T-helper 2 cell (primary cell): ENCODE measurements at regions not wholly inside any gene's neighbourhood (a gene's known extent, or its start where the extent isn't known, plus 50 kb on each side); places are given as distances from the start of the nearest gene placed in this dataset.
"Not testable (repeated sequence)": the region's sequence is repeated elsewhere in the genome, so short reads cannot be mapped to it uniquely, and the experiment has no call there.

Source experiments
- DNase-seq, 5 experiments: peaks; one replicate each; pipeline versions ENCODE4 v3.0.0 to v3.0.0-alpha.2; 2012 to 2022

DNA sequence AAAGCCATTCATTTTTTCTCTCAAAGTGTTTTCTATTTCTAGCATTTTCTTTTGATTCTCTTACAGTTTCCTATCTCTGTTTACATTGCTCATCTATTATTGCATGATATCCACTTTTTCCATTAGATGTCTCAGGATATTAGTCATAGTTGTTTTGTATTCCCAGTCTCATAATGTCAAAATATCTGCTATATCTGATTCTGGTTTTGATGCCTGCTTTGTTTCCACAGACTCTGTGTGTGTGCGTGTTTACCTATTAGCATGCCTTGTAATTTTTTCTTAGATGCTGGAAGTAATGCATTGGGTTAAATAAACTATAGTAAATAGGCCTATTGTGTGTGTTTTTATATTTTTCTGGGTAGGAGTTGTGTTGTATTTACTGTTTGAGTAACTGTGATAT, 1126.3 kb downstream of the SORCS1 start:
- no peak for DNase-seq

DNA sequence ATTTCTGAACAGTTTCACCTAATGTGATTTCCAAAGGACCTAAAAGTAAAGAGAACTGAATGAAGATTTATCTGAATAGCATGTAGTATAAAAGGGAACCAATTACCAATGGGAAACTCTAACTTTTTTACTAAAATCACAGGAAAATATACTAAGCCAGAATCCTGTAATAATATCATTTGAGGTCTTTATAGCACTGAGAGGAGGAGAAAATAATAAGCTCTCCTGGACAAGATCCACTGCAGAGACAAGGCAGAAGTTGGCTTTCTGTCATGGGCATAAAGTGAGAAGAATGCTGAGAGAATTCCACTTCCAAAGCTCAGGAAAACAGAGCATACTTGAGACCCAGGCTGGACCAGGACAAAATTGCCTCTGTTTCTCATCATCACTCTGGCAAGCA, 1131.4 kb downstream of the SORCS1 start:
- no peak for DNase-seq

DNA sequence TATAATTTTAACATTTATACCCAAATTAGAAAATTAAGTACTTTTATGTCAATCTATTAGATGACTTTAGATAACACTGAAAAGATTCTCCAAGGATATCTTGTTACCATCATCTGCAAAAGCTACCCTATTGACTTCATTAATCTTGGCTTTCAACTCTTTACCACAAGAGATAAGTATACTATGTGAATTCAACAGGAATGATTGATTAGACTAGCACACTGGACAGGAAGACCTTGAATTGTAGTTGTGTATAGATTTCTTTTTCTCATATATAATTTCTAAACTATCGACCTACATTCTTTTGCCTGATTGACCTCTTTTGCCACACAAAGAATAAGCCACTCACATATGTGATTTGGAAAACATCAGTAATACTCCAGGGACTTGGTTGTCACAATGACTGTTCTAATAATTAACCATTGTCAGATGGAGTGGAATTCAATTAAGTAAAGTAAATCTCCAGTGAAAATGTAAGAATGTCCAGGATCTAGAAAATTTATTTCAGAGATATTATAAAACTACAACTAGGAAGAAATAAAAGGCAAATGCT, 1132.0 kb downstream of the SORCS1 start:
- no peak for DNase-seq

DNA sequence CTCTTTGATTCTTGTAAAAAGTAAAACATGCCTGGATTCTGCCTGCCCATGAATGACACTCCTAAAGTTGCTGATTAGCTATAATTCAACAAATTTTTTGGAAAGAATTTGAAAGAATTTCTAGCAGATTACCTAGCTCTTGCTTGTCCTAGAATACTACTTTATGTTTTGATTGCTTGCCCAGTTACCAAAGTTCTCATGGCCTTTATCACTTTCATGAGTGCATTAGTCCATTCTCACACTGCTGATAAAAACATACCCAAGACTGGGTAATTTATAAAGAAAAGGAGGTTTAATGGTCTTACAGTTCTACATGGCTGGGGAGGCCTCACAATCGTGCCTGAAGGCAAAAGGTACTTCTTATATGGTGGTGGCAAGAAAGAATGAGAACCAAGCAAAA, 1137.3 kb downstream of the SORCS1 start:
- DNase-seq: no peak

DNA sequence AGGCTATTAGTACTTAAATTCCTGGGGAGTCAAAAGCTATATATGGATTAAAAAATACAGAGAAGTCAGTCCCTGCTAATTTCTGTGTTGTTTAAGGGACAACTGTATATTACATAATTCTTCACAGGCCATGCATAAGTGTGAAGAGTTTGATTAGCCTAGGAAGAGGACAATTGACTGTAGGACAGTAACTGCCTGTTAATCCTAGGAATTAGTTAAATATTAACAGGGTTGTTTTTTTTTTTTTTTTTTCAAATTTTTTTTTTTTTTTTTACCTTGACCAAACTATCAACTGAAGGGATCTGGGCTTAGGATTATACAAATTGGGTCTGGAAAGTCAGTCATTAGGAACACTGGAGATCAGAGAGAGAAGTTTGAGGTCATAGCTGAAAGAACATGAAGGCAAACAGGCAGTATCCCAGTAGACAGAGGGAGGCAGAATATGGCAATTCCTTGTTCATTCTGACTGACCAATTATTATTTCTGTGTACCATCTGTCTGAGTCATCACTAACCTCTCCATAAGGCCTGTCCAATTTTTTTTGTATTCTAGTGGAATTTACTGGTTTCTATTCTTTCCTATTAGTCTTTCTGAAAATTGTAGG, 1139.2 kb downstream of the SORCS1 start:
- no peak for DNase-seq

DNA sequence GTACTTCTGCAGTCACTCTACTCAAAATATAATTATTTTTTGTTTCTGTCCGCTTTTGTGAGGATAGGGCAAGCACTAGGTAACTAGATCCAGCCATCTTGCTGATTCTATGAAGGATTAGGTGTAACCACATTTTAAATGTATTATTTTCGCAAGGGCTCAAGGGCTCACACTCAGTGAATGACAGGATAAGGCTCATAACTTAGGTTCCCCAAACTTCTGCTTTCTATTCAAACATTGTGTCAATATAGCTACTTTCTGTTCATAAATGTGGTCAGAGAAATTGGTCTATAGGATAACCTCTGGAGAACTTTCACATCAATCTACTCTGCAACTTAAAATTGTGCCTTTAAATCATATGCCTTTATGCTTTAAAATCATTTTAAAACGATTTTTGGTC, 1141.2 kb downstream of the SORCS1 start:
- DNase-seq: no peak

DNA sequence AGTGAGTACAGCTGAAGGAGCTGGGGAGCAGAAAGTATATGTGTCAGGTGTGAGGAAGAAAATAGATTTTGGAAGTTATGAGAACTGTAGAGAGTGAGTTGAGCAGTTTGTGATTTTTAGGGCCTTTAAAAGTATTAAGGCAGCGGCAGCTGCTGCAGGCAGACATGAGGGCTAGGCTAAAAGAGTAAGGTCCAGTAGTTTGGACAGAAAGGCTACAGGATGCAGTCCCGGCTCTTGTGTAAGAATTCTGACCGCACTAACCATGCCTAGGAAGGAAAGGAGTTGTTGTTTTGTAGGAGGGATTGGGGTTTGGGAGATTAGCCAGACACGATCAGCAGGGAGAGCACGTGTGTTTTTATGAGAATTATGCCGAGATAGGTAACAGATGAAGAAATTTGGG, 1144.9 kb downstream of the SORCS1 start:
- not testable (repeated sequence) for DNase-seq

DNA sequence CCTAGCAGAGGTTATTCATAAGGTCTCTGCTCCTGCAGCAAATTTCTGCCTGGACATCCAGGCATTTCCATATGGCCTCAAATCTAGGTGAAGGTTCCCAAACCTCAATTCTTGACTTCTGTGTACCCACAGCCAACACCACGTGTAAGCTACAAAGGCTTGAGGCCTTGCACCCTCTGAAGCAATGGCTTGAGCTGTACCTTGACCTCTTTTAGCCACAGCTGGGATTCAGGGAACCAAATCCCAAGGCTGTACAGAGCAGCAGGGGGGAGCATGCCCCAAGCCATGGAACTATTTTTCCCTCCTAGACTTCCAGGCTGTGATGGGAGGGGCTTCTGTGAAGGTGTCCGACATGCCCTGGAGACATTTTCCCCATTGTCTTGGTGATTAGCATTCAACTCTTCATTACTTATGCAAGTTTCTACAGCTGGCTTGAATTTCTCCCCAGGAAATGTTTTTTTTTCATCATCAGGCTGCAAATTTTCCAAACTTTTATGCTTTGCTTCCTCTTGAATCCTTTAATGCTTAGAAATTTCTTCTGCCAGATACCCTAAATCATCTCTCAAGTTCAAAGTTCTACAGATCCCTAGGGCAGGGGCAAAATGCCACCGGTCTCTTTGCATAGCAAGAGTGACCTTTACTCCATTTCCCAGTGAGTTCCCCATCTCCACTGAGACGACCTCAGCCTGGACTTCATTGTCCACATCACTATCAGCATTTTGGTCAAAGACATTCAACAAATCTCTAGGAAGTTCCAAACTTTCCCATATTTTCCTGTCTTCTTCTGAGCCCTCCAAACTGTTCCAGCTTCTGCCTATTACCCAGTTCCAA, 1148.9 kb downstream of the SORCS1 start:
- not testable (repeated sequence) for DNase-seq

DNA sequence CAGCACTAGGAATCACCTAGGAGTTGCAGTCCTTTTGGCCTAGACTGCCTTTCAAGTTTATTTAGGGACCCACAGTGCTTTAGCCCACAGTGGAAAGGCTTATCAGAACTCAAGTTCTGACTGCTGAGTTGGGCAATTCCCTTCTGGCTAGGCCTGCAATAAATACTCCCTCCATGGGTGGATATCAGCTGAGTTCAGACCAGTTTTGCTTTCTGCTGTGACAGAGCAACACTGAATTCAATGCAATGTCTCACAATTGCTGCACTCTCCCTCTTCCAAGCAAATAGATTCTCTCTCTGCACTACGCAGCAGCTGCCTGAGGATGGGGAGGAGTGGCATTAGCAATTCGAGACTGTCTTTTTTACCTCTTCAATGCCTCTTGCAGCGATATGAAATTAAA, 1153.3 kb downstream of the SORCS1 start:
- no peak for DNase-seq

DNA sequence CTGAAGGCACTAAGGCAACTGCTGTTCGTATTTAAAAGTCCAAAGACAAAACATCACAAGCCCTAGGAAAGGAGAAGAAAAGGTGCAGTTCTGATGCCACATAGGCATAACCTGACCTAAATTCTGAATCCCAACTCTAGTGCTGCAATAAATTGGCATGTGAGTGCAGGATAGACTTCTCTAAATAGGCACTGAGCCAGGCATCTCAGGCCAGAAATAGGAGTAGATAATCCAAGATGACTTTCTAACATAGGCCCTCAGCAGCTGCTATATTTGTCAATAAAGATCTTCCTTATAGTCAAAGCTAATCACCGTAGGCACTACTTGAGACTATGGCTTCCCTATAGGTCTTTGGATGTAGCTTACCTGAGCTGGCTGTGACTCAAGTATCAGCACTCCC, 1163.8 kb downstream of the SORCS1 start:
- no peak for DNase-seq

DNA sequence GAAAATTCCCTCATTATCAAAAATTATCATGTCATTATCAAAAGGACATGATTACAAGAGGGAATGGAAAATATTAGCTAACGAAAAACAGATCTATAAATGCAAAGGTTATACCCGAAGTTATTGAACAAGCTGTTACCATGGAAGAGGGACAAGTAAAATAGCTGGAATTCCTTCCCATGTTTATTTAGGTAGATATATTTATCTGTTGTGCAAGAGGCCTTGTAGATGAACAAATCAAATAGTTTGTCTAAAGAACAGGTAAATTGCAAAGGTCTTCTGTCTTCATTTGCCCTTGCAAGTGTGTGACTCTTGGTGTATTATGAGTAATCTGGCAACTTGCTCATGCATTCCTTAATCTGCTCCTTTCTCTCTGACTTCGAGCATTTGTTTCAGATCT, 1170.9 kb downstream of the SORCS1 start:
- no peak for DNase-seq

DNA sequence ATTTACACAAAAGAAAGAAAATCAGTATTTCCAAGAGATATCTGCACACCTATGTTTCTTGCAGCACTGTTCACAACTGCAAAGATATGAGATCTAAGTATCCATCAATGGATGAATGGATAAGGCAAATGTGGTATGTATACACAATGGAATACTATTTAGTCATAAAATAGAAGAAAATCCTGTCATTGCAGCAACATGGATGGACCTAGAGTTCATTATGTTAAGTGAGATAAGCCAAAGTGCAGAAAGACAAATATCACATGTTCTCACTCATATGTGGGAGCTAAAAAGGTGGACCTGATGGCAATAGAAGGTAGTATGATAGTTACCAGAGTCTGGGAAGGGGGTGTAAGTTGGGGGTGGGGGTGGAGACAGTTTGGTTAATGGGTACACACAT, 1171.6 kb downstream of the SORCS1 start:
- no peak for DNase-seq

DNA sequence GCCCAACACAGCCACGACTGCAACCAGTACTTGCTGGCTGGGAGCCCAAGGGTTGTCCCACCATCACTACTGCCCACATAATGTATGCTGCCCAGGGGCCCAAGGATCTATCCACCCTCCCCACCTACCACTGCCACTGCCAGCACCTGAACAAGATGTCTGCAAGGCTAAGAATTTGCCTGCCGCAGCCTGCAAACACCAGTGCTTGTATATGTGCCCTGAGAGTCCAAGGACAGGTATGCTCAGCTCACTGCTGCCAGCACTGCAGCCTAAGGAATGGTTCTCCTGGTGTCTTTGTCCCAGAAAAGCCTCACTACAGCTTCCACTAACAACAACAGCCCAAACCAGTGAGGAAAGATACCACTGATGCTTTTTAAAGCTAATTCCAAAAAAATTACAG, 1174.0 kb downstream of the SORCS1 start:
- no peak for DNase-seq

DNA sequence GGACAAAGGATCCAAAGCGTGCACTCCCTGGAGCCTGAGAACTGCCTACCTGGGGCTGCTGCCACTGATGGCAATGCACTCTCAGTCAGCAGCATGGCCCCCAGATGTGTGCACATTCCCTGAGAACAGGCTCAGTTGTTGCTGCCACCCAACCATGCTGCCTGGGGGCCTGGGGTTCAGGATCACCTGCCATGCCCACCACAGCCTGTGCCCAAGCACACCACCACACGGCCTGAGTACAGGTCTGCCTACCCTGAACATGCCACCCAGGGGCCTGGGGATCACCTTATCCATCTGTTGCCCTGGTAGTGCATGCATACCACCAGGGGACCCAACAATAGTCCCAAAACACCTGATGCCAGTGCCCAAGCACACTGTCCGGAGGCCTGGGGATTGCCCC, 1174.5 kb downstream of the SORCS1 start:
- no peak for DNase-seq

DNA sequence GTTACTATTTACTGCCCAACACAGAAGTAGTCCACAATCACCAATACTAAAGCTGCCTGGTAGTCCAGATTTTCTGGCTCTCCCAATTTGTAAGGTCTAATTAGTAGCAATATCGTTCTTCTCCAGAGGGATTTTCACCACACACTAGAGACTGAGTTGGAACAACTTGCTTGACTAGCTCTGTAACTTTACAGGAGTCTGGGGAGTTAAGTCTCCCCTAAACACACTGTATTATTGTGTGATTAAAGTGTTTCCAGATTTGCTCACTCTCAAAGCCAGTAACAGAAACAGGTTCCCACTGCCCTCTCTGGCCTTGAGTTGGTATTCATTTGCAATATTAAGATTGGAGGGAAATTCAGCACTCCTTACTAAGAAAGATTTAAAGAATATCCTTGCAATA, 1175.7 kb downstream of the SORCS1 start:
- no peak for DNase-seq

DNA sequence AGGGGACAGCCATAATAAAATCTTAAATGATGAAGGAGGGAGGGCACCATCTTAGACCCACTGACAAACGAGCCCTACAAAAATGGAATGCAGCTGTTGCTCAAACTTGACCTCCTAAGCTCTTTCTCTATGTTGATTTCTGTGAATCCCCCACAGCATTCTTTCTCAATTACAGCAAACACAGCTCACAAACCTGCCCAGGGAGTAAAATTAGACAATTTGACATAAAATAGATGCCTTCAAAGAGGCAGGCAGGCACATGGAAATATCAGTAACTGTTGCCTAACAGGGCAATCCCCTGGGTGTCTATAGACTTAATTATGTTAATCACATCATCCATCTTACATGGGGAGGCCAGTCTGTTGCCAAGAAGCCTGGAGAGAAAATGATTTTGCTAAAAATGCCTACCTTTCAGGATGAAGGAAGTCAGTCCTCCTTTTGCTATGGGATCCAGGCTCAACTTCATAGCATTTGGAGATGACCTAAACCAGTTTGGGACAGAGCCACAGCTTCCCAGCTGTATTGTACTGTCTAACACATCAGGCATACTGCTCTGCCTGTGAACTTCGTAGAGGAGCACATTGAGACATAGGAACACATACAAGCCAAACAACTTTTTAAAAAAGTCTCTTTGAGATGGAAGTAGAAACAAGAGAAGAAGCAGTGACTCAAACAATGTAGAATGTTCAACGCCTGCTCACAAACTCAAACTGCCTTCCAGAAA, 1177.4 kb downstream of the SORCS1 start:
- no peak for DNase-seq

DNA sequence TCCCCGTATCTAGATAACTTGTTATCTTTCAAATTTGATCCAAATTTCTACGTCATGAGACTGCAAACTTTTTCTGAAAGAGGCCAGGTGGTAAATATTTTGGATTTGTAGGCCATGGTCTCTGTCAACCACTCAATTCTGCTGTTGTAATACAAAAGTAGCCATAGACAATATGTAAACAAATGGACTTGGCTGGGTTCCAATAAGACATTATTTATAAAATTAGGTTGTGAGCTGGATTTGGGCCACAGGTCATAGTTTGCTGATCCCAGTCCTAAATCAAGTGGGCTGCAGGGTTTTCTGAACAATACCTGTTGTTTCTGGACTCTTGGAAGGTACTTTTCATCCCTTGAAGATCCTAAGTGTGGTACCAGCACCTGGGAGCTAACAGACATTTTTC, 1178.0 kb downstream of the SORCS1 start:
- no peak for DNase-seq

DNA sequence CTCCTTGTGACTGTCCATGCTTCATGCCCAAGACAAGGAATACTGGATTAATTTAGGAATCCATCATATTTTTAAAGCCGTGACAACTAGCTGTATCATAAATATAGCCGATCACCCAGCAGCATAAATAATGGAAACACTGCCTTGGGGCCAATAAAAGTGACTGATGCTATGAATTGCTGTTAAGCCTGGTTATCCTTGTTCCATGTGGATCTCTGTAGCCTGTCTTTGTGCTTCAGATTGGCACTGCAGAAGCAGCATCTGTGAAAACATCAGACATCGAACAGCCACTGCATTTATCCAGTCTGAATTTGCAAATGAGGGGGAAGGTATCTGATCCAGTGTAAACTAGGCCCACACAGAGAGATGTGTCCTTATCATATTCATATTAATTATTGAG, 1181.8 kb downstream of the SORCS1 start:
- no peak for DNase-seq

DNA sequence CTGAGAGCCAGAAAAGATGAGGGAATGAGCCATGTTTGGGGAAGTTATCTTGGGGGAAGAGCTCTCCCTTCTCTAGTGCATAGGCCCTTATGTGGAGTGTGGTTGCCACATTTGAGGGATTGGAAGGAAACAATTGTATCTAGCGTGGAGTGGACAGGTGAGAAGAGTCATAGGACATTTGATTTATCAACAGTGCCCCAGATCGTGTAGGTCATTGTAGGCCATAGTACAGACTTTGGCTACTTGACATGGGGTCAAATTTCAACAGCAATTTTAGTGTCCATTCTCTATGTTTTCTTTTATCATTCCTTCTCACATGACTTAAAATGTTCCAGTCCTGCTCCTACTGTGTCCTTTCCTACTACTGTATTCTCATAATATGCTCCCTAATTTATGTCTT, 1182.8 kb downstream of the SORCS1 start:
- no peak for DNase-seq

DNA sequence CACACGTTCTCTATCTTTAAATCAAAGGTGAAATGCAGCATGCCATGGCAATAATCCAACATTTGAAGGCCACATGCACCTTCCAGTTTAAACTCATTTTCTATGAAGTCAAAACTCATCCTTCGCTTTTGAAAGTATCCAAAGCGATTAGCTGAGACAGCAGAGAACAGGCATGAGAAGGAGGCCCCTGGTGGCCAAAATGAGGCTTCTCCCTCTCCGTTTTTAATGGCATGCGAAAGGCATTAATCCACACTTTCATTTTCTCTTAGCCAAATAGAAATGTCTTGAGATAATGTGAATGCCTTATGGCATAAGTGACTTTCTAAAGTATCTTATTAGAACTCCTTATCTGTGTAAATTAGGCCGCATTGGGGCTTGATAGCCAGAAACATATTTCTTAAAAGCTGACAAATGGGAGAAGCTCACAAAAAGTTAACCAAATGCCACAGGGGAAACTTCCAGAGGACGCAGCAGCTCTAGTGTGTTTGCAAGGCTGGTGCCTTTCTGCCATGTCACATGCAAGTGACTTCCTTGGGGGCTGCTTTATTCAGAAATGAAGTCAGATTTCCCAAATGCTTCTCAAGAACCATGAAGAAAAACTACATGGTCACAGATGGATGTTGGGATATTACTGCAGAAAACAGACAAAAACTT, 1189.6 kb downstream of the SORCS1 start:
- DNase-seq: peak in 1 of 5 experiments; percentile 2

DNA sequence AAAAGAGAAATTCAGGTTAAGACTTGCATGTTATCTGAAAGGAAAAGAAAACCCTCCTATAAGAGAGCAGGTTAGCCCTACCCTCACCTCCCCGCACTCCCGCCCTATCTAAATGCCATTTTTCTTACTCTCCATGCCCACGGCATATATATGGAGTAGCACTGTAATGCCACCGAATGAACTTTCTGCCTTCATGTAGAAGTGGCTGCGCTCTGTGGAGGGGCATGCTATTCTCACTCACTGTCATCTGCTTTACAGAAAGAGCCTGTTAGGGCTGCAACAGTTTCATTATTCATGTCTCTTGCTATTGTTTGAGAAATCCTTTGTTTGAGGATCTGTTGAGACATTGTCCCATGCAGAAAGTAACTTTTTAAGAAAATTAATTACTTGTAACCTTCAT, 1190.6 kb downstream of the SORCS1 start:
- DNase-seq: no peak

DNA sequence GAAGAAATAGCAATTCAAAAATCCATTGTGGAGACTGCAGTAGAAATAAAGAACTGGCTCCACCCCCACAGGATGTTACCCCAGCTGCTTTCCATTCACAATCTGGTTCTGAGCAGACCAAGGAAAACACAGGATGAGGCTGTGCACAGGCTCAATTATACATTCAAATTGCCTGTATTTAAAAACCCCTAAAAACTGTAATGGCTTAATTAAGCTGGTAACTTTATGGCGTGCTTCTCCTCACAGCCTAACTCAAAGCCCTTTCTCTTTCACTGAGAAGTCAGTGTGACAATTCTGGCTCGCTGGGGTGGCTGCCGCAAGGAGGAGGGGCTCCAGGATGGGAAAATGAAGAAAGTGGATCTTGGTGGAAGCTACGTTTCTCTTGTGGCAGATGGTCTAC, 1191.1 kb downstream of the SORCS1 start:
- no peak for DNase-seq

DNA sequence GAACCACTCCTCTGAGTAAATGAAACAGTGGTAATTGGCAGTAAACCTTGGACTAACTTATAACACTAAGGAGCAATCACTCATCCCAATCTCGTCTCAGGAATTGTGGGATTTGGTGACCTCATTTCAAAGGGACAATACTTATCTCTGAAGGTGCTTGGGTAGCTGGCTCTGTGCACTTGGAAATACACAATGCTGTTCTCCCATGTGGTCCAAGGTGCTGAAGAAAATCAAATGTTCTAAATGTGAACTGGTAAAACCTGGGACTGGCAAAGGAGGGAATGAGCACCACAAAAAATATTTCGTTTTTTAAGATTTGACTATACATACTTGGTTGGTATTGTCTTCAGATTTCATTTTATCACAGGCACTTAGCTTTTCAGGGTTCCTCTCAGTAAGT, 1193.0 kb downstream of the SORCS1 start:
- DNase-seq: no peak
